Myocyte (in vitro differentiated cells): ENCODE measurements at regions not wholly inside any gene's neighbourhood (a gene's known extent, or its start where the extent isn't known, plus 50 kb on each side); places are given as distances from the start of the nearest gene placed in this dataset.
"Not testable (repeated sequence)": the region's sequence is repeated elsewhere in the genome, so short reads cannot be mapped to it uniquely, and the experiment has no call there.

ENCODE experiments used
- DNase-seq: peaks from one replicate; pipeline ENCODE4 v3.0.0-alpha.2; 2012; ENCODE audit warnings: low read depth

DNA sequence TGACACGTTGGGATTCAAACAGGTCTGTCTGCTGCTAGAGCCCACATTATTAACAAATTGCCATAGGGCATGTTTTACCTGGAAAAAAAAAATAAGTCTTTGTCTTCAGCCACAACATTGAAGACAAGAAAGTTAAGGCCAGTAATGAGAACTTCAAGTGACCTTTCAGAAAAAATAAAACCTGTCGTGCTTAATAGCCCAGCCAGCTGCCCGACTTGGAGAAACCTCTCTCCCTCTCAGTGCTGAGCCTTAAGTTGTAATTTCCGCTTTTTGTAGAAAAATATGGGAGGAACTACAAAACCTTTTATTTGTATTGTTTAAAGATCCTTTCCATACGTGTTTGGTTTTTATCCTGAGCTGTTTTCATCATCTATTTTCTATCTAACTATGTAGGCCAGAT, 454.3 kb upstream of the SLITRK6 start:
- not testable (repeated sequence) for DNase-seq

DNA sequence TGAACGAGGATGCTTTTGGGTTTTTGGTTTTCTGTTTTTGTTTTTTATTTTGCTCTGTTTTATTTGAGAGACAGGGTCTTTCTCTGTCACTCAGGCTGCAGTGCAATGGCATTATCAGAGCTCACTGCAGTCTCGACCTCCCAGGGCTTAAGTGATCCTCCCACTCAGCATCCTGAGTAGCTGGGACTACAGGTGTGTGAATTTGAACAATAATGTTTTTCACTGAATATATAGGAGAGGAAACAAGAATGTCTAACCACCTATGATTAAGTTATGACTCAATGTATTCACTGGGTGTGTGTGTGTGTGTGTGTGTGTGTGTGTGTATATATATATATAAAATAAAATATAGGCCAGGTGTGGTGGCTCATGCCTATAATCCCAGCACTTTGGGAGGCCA, 456.6 kb upstream of the SLITRK6 start:
- DNase-seq: not testable (repeated sequence)

DNA sequence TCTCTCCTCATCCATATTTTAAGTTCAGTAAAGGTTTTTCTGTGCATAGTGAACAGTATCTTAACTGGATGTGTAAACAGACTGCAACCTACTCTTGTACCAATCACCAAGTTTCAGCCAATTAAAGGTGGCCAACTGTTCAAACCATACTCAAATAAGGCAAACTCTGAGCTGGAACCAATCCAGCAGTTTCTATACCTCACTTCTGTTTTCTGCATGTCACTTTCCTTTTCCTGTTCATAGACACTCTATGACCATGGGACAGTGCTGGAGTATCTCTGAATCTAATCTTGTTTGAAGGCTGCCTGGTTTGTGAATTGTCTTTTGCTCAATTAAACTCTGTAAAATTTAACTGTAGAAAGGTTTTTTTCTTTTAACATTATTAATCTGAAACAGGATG, 470.3 kb upstream of the SLITRK6 start:
- no peak for DNase-seq

DNA sequence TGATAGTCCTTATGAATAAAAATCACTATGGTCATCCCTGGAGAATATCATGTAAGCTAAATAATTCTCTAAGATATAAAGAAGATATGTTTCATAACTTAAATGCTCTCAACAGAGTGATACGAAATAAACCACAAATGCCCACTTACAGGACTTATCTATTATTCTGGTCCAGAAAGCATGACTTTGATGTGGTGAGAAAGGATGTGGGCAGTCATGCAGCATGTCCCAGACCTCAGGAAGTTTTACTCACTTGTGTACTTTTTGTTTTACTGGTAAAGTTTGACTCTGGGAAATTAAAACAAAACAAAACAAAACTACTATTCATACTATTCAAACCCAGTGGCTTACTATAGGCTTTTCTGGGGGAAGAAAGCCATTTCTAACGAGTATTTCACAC, 483.2 kb upstream of the SLITRK6 start:
- no peak for DNase-seq

DNA sequence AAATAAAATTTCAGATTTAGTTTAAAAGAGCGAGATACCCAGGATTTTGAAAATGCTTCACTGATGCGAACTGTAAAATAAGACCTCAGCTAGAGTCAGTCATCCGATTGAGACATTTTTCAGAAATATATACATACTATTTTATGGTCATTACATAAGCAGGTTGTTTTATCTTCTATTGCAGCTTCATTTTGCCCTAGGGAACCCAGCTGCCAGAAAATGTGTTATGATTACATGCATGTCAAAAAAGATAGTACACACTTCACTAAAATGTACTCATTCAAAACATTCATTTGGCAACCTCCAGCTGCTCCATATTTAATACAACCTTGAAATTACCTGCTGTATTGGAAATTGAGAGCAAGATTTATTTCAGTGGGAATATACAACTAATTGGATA, 483.8 kb upstream of the SLITRK6 start:
- no peak for DNase-seq

DNA sequence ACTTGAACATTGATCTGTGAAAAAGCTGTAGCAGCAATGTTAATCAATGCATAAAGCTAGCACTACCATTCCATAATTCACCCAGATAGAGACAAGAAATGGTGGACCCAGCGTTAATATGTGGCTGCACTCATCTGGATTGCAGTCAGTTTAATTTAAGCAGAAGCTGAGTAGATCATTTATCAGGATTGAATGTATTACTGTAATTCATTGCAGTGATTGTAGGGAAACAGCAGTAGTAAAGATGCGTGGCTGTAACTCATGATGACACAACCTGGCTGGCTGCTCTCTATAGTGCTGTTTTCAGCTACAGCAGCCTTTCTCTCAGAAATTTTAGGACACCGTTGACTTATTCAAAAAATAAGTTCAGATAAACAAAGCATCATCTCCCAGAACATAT, 499.5 kb upstream of the SLITRK6 start:
- DNase-seq: no peak

DNA sequence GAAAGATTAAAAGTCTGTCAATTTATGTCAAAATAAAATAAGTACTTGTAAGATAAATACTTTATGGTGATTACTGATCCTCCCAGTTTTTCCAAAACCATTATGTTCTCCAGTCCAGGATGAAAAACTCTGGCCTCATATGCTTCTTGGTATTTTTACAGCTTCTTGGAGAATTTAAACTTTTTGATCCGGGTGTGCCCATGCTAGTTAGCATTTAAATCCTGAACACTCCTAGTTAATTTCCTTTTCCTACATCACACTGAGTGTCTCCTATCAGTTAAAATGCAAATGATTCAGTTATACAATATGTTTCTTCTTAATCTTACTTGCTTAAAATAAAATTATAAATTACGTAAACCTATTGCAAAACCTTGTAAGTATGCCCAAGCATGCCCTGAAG, 499.9 kb upstream of the SLITRK6 start:
- DNase-seq: no peak

DNA sequence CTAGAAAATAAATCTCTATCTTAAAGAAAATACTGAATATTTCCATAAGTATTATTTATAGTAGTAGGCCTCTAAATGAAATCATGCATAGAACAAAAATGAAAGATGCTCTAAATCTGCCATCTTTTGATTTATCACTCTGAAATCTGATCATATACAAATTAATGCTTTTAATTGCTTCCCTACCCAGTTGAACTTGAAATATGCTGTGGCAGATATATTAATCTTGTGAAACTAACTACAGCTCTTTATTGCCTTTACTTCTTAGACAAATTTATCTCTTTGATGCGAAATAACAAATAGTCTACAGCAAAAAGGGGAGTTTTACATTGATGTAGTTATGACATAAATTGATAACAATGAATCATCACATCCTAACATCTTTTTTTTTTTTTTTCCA, 510.7 kb upstream of the SLITRK6 start:
- no peak for DNase-seq

DNA sequence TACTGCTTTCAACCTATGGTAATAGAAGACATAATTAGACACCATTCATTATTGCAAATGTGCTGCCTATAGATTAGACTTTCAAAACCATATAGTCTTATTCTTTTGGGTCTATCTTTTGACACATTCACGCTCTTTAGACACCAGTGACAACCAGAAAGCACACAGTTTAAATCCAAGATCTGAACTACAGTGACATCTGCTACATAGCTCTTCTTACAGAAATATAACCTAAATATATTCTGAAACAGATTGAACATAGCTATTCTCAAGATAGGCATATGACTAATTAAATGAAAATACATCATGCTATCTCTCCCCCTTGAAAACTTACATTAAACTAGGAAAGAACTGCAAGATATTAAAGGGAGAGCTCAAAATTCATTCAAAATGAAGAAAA, 514.2 kb upstream of the SLITRK6 start:
- DNase-seq: no peak

DNA sequence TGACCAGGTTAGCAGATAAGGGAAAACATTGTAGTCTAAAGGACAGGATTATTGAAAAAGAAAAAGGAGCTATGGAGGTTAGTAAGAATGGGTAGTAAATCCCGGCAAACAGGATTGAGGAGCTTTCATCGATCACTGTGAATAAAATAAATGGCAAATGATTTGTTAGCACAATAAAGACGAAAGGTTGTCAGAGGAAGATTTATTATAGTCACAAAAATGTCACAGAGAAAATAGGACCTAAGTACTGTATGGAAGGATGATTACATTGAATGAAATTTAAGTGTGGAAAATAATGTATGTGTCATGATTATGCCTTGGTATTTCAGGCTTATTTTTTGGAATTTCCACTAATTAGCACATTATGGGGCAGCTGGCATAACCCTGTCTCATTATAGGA, 519.2 kb upstream of the SLITRK6 start:
- DNase-seq: no peak

DNA sequence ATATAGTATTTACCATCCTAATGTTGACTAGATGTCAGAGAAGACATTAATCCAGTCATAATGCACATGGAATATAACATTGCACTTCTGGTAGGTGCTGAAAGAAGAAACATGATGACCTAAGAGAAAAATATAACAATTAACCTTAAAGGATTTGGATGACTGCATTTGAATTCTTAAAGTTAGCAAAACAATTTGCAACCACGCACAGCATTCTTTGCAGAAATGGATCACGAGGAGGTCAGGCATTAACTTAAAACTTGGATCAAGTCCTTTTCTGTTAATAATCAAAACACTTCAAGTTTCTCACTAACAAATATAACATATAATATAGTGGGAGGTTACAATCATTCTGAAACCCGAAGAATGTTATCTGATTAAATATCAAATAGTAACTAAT, 525.0 kb upstream of the SLITRK6 start:
- no peak for DNase-seq

DNA sequence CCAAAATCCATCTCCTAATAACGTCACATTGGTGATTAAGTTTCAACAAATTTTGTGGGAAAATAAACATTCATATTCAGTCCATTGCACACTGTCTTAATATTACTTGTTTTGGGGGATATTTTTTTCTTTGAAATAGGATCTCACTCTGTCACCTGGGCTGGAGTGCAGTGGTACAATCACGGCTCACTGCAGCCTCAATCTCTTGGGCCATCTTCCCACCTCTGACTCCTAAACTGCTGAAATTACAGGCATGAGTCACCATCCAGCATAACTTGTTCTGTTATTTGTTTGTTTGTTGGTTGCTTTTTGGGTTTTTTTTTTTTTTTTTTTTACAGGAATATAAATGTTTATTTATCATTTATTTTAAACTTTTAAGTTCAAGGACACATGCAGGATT, 556.1 kb upstream of the SLITRK6 start:
- no peak for DNase-seq

DNA sequence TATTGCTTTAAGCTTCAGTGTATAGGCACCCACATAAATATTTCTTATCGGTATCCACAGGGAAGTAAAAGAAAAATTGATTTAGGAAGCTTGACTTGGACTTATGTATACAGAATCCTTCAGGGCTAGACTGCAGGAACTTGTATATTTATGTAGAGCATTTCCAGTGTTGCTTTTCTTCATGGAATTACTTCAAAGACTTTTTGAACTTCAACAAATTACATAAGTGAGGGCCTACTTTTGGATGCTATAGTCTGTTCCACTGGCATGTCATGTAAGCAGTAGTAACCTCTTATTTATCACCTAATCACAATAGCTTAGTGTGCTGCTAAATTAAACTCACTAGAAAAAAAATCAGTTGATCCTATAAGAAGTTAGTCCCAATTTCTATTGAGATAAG, 557.9 kb upstream of the SLITRK6 start:
- no peak for DNase-seq

DNA sequence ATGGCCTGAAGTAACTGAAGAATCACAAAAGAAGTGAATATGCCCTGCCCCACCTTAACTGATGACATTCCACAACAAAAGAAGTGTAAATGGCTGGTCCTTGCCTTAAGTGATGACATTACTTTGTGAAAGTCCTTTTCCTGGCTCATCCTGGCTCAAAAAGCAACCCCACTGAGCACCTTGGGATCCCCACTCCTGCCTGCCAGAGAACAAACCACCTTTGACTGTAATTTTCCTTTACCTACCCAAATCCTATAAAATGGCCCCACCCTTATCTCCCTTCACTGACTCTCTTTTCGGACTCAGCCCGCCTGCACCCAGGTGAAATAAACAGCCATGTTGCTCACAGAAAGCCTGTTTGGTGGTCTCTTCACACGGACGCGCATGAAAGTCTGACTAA, 564.5 kb upstream of the SLITRK6 start:
- DNase-seq: not testable (repeated sequence)

DNA sequence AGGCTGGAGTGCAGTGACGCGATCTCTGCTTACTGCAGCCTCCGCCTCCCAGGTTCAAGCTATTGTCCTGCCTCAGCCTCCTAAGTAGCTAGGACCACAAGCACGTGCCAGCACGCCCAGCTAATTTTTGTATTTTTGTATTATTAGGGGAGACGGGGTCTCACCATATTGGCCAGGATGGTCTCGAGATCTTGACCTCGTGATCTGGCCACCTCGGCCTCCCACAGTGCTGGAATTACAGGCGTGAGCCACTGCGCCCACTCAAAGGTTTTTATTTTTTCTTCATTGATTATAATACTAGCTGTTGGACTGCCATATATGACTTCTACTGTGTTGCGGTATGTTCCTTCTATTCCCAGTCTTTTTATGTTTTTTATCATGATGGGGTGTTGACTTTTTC, 569.7 kb upstream of the SLITRK6 start:
- DNase-seq: no peak

DNA sequence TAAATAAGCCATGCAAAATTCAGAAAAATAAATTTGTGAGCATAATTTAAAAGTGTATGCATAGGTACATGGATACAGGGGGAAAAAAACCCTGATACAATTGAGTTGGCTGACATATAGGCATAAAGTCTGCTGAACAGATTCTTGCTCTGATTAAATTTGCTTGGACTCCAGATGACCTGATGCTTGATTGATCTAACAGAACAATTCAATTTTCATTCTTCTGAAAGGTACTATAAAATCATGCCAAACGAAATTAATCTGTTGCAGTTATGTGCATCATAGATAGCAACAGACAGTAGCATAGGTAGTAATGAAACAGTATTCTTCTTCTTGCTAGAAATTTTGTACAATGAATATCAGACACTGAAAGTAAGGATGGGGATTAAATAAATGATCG, 578.2 kb upstream of the SLITRK6 start:
- no peak for DNase-seq

DNA sequence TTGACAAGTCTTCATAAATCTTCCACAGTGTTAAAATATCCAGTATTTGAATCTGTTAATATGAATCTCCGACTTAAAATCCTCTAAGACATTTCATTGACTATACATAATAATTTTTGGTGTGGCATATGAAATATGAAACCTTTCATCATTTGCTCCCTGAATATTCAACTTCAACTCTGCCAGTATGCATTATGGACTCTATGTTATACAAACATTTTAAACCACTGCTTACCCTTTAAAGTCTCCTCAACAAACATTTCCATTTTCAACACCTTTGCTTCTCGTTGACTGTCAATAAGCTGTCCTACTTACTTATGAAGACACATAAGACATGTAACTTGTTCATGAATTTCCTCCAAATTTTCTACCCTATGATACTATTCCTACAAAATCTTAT, 579.4 kb upstream of the SLITRK6 start:
- no peak for DNase-seq

DNA sequence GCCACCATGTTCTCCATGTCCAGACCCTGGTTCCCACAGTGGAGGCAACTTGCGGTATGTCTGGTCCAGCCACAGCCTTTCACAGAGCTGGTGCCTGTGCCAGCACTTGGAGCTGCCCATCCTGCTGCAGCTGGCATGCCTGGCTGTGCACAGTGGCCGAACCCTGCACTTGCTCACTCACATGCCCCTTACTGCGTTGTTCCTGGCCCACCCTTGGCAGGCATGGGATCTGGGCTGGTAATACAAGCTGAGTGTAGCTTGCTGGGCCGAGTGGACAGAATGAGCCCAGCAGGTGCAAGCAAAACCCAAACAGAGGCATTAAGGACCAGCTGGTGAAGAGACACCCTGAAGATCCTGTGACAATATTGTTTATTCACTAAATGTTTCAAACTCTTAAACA, 583.9 kb upstream of the SLITRK6 start:
- no peak for DNase-seq

DNA sequence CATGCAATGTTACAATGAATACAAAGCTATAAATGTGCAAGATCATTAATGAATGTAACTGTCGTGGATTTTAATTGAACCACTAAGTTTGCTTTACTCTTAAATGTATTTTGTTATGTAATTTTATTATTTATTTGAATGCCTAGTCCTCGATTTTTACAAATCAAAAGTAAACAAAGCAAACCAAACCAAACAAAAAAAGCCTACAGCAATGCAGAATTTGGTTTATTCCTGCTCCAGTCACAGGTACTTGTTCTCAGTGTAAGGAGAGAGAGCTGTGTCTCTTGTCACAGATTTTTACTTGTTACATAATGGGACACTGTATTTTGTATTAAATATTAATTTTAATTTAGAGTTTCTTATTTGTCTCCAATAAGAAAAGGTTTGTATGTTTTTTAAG, 584.3 kb upstream of the SLITRK6 start:
- no peak for DNase-seq

DNA sequence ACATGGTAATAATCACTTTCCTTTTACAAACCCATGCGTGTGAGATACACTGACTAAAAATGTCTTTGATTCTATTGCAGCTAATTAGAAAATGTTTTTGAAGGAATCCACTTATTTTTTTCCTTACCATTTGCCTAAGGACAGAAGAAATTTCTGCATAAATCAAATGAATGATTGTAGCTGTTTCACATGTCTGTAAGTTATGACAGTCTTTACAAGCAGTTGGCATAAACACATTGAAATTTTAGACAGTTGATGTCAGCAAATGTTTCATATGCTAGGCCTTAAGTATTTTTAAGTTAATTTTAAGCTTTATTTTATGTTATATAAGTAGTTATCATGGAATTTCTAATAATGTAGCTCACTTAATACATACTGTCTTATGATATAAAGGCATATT, 598.4 kb upstream of the SLITRK6 start:
- no peak for DNase-seq

DNA sequence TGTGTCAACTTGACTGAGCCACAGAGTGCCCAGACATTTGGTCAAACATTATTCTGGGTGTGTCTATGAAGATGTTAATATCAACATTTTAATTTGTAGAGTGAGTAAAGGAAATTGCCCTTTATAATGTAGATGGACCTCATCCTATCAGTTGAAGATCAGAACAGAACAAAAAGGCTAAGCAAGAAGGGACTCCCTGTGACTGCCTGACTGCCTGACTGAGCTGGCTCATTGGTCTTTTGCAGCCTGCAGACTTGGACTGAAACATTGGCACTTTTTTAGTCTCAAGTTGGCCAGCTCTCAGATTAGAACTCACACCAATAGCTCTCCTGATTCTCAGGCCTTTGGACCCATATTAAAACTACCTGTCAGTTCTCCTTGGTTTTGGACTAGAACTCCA, 600.4 kb upstream of the SLITRK6 start:
- no peak for DNase-seq

DNA sequence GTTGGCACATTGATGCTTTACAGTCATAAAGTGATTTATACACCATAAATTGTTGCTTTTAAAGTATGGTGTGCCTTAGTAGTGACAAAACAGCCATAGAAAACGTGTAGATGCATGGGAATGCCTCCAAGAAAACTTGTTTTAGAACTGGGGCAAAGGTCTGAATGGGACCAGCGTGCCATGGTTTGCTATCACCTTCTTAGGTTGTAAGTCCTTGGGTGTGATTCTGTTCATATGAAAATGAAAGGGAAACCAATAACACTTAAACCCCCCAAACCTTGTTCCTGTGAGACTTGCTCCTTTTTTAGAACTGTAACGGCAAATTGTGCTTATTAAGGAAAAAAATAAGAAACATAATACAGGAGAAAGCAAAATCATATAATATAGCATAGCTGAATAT, 603.3 kb upstream of the SLITRK6 start:
- no peak for DNase-seq

DNA sequence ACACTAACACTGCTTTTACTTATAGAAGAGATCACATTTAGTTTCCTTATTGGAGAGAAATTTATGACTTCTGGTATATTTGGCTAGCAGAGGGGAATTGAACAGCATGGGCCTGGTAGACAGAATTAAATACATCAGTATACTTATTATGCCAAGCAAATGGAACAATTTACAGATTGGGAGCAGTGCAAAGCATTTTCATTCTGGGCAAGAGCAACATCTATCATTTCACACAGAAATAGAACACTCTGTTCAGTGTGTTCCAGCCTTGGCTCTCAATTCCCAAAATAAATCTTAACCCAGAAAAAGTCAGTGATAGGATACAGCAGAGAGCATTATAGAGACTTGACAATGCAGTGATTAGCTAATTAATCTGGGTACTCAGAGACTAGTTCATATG, 604.0 kb upstream of the SLITRK6 start:
- no peak for DNase-seq

DNA sequence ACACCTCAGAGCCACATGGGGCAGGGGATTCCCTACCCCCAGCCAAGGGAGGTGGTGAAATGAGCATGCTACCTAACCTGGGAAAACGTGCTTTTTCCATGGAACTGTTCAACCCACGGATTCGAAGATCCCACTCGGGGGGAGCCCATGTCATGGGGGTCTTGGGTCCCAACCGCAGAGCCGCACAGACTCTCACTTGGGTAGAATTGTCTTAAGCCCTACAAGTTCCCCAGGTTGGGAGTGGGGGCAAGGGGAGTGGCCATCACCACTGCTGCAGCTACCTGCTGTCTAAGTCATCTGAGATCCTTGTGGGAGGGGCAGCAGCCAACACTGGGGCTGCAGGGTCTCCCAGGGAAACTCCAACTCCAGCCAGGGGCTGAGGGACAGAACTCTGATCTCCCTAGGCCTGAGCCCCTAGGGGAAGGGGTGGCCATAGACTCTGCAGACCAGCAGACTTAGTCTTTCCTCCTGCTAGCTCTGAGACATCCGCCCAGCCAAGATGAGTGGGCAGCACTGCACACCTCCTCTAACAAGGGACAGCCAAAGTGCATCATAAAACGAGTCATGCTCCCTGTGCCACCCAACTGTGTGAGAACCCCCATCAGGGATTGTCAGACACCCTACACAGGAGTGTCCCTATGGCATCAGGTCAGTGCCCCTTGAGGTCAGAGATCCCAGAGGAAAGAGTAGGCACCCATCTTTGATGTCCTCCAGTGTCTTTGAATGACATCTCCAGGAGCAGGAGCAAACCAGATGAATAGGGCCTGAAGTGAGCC, 610.4 kb upstream of the SLITRK6 start:
- DNase-seq: no peak
